NOMO-1 (cell line): ENCODE measurements at regions not wholly inside any gene's neighbourhood (a gene's known extent, or its start where the extent isn't known, plus 50 kb on each side); places are given as distances from the start of the nearest gene placed in this dataset.
"Not testable (repeated sequence)": the region's sequence is repeated elsewhere in the genome, so short reads cannot be mapped to it uniquely, and the experiment has no call there.

Source experiments
- DNase-seq, 2 experiments: peaks; one replicate each; lab custom pipeline; 2025; ENCODE audit not compliant: unreplicated experiment in 2 of 2; lab: John Stamatoyannopoulos, UW

- no peak for DNase-seq
Observed at GRCh38 chrX:85808217-85808616, 239.1 kb downstream of the CHM start.

DNA sequence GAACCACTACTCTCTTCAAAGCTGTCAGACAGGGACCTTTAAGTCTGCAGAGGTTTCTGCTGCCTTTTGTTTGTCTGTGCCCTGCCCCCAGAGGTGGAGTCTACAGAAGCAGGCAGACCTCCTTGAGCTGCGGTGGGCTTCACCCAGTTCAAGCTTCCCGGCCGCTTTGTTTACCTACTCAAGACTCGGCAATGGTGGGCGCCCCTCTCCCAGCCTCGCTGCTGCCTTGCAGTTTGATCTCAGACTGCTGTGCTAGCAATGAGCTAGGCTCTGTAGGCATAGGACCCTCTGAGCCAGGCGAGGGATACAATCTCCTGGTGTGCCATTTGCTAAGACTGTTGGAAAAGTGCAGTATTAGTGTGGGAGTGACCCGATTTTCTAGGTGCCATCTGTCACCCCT is 275.0 kb downstream of the CHM start:
- DNase-seq: not testable (repeated sequence)

DNA sequence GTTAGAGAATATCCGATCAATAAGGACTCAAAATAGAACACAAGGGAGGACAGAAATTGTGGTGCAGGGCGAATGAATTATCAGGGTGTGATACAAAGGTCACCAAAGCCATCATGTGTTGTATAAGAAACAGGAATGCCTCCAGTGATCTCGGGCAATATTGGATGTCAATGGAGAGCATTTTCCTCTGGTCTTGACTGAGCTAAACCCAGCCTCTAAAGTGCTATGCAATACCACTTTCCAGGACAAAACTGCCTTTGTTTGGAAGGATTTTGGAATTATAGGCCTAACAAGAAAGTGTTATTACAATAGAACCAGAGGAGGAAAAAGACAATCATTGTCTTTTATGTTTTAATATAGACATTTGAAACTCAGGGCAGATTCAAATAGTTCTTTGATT is 281.7 kb downstream of the CHM start:
- no peak for DNase-seq

DNA sequence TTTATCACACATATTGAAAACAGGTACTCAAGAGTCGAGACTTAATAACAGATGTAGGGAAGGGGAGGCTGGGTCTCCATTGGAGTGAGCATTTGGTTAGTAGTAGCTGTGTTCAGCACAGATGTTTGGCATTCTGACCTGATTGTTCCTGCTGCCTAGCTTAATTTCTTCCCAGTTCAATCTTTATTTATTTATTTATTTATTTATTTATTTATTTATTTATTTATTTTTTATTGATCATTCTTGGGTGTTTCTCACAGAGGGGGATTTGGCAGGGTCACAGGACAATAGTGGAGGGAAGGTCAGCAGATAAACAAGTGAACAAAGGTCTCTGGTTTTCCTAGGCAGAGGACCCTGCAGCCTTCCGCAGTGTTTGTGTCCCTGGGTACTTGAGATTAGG is 324.3 kb downstream of the CHM start:
- DNase-seq: not testable (repeated sequence)

DNA sequence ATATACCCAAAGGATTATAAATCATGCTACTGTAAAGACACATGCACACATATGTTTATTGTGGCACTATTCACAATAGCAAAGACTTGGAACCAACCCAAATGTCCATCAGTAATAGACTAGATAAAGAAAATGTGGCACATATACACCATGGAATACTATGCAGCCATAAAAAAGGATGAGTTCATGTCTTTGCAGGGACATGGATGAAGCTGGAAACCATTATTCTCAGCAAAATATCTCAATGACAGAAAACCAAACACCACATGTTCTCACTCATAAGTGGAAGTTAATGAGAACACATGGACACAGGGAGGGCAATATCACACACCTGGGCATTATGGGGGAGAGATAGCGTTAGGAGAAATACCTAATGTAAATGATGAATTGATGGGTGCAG is 323.8 kb upstream of the POF1B start:
- DNase-seq: not testable (repeated sequence)

GRCh38 chrX:85698921-85699320 is 319.5 kb upstream of the POF1B start:
- no peak for DNase-seq

- no peak for DNase-seq
Observed at GRCh38 chrX:85685843-85686242, 306.4 kb upstream of the POF1B start.

DNA sequence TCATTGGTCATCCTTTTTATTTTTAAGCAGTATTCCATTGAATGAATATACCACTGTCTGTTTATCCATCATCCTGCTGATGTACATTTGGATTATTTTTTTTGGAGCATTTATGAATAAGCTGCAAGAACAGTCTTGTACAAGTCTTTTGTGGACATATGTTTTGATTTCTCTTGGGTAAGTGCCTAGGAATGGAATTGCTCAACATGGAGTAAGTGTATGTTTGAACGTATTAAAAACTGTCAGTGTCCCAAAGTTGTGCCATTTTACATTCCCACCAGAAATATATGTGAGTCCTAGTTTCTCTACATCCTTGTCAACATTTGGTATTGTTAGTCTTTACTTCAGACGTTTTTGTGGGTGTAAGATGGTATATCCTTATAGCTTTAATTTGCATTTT is 287.0 kb upstream of the POF1B start:
- no peak for DNase-seq

GRCh38 chrX:85663970-85664369 is 284.5 kb upstream of the POF1B start:
- not testable (repeated sequence) for DNase-seq

GRCh38 chrX:85630901-85631300 is 251.4 kb upstream of the POF1B start:
- no peak for DNase-seq

DNA sequence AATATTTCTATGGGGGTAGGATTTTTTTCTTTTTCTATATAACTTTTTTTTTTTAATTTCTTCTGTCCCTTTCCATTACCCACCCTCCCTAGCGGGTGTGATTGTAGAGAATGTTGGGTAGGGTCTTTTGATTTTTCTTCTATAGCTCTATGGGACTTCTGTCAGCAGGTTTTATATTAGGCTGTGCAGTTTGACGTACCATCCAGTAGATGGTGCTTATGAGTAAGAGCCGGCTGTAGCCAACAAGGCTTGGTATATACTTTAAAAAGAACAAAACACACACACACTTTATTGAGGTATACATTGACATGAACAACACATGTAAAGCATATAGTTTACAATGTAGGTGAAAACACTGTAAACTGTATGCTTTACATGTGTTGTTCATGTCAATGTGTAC is 247.9 kb upstream of the POF1B start:
- no peak for DNase-seq

DNA sequence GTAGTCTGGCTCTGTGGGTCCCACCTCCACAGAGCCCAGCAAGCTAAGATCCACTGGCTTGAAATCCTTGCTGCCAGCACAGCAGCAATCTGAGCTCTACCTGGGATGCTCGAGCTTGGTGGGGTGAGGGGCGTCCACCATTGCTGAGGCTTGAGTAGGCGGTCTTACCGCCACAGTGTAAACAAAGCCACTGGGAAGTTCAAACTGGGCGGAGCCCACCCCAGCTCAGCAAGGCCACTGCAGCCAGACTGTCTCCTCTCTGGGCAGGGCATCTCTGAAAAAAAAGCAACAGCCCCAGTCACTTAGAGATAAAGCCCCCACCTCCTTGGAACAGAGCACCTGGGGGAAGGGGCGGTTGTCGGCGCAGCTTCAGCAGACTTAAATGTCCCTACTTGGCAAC is 243.2 kb upstream of the POF1B start:
- no peak for DNase-seq

GRCh38 chrX:85620466-85620865 is 241.0 kb upstream of the POF1B start:
- no peak for DNase-seq

GRCh38 chrX:85619962-85620361 is 240.5 kb upstream of the POF1B start:
- no peak for DNase-seq

- peak in 1 of 2 experiments; percentile 16 for DNase-seq
Observed at GRCh38 chrX:85611926-85612325, 232.5 kb upstream of the POF1B start.

- no peak for DNase-seq
Observed at GRCh38 chrX:85592980-85593379, 213.5 kb upstream of the POF1B start.

GRCh38 chrX:85591536-85591935 is 212.1 kb upstream of the POF1B start:
- no peak for DNase-seq

- no peak for DNase-seq
Observed at GRCh38 chrX:85590638-85591037, 211.2 kb upstream of the POF1B start.

GRCh38 chrX:85573801-85574200 is 194.3 kb upstream of the POF1B start:
- DNase-seq: no peak

DNA sequence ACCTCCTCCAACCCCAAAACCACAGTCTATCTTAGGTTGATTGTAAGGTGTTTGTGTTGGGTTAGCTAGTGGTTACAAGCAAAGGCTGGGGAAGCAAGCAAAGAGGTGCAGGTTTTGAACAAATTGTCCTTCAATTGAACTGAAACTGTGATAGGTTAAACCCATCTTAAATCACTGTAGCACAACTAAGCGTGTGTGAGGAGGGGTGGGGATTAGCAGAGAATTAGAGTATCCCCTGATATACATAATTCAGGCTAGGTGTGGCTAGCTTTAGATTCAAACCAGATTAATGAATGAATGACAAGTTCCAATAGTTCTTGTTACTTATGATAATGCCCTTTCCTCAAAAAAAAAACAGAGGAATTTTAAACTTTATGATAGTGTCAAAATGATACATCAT is 191.0 kb upstream of the POF1B start:
- no peak for DNase-seq

- DNase-seq: no peak
Observed at GRCh38 chrX:85569686-85570085, 190.2 kb upstream of the POF1B start.

- DNase-seq: no peak
Observed at GRCh38 chrX:85569096-85569495, 189.6 kb upstream of the POF1B start.

DNA sequence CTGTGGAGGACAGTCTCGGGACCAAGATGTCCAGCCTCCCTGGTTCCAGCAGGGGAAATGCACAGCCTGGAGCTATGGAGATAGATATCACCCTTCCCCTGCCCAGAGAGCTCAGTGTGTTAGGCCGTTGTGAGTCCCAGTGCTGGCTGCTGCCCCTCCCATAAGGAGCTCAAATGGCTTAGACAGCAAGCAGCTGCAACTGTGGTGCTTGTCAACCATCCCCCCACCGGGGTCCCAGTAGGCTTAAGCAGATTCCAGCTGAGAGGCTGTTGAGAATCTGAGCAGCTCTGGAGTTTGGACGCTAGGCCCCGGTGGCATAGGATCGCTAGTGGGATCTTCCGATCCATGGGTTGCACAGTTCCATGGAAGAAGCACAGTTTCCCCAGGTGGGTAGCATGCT is 181.8 kb upstream of the POF1B start:
- no peak for DNase-seq

GRCh38 chrX:85544609-85545008 is 165.1 kb upstream of the POF1B start:
- DNase-seq: no peak
